ENCODE measurements at regions not wholly inside any gene's neighbourhood (a gene's known extent, or its start where the extent isn't known, plus 50 kb on each side); places are given as distances from the start of the nearest gene placed in this dataset.
A peak's percentile ranks its signal among the peaks of the same experiment; 100 is the strongest.

GRCh38 chr13:50130123-50130946 is 115.1 kb downstream of the KCNRG start:
- peaks cover 58 to 64% of the 10 kb centered on the region in 2 experiments for H3K4me1 ChIP-seq (ENCODE audit: control insufficient read depth in 1 of 2, insufficient read depth in 1 of 2, low read depth in 1 of 2, low read length in 1 of 2)
- H3K27ac ChIP-seq: peak overlapping the region; percentile 26
- no peaks in the 10 kb centered on the region for H3K9me3 ChIP-seq
- no peaks in the 10 kb centered on the region for H3K36me3 ChIP-seq
- peaks cover 81% of the 10 kb centered on the region for H3K27me3 ChIP-seq
- TF ChIP-seq CTCF (IDR thresholded peaks at IDR 0.05): no peak
- H3K4me3 ChIP-seq (ENCODE audit: low read depth in 1 of 2, low read length in 1 of 2): peak overlapping the region; percentile 56 to 65

DNA sequence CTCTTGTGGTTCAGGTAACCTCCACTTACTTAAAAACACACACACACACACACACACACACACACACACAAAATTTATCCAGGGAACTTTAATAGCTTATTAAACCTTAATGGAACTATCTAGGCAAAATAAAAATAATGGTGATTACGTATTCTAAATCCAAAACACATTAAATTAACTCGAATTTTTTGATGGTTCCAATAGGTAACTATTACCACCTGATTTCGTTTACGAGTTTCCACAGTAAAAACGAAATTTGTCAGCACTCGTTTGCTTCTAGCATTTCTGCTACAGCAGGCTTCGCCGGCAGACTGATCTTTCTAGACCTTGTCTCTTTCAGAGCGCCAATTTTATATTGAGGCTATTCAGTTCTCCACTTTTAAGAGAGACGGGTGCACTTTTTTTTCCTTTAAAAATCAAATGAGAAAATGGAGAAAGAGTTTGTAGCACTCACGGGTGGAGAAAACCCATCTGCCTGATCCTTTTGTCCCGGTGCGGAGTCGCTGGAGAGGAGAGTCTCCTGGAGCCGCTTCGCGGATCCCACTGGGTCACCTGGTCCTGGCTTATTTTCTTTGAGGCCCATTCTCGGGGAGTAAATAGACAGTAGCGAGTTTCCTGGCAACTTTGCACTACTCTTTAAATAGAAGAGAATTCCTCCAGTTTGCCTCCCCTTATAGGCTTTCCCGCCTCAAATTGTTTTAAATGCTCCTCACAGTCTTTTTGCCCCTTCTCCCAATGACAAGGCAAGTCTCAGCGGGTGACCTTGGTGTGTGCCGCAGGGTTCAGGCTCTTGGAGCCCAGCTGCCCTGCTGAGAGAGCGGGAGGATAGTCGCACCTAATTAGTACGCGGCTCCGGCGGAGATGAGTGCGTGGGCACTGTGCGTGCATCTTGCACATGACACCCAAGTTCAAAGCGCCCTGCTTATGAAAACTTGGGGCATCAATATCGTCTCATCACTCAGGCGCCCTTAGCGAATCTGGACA is 117.0 kb downstream of the KCNRG start:
- Histone ChIP-seq H3K4me1 (ENCODE audit: control insufficient read depth in 1 of 2, insufficient read depth in 1 of 2, low read depth in 1 of 2, low read length in 1 of 2) (peaks cover 47 to 49% of the 10 kb centered on the region in 2 experiments), H3K9me3 (no peaks in the 10 kb centered on the region), H3K4me3 (ENCODE audit: low read depth in 1 of 2, low read length in 1 of 2) (peak overlapping the region in 1 of 2 experiments; percentile 8), H3K36me3 (no peaks in the 10 kb centered on the region), H3K27me3 (peaks cover 84% of the 10 kb centered on the region), H3K27ac (no peak overlapping the region)
- TF ChIP-seq CTCF (IDR thresholded peaks at IDR 0.05): no peak

- H3K9me3 ChIP-seq: no peaks in the 10 kb centered on the region
- peaks cover 77% of the 10 kb centered on the region for H3K27me3 ChIP-seq
- no peak for TF ChIP-seq CTCF (IDR thresholded peaks at IDR 0.05)
- H3K4me1 ChIP-seq (ENCODE audit: control insufficient read depth in 1 of 2, insufficient read depth in 1 of 2, low read depth in 1 of 2, low read length in 1 of 2): peaks cover 40 to 42% of the 10 kb centered on the region in 2 experiments
- no peaks in the 10 kb centered on the region for H3K36me3 ChIP-seq
- H3K27ac ChIP-seq: no peak overlapping the region
- peak overlapping the region in 1 of 2 experiments; percentile 8 for H3K4me3 ChIP-seq (ENCODE audit: low read depth in 1 of 2, low read length in 1 of 2)
These were observed 117.7 kb downstream of the KCNRG start for GRCh38 chr13:50132904-50133357.

- Histone ChIP-seq H3K36me3 (no peaks in the 10 kb centered on the region), H3K27ac (no peak overlapping the region), H3K9me3 (no peaks in the 10 kb centered on the region), H3K4me1 (ENCODE audit: control insufficient read depth in 1 of 2, insufficient read depth in 1 of 2, low read depth in 1 of 2, low read length in 1 of 2) (peaks cover 40 to 42% of the 10 kb centered on the region in 2 experiments), H3K27me3 (peaks cover 72% of the 10 kb centered on the region), H3K4me3 (ENCODE audit: low read depth in 1 of 2, low read length in 1 of 2) (peak overlapping the region in 1 of 2 experiments; percentile 8)
- no peak for TF ChIP-seq CTCF (IDR thresholded peaks at IDR 0.05)
These were observed 118.2 kb downstream of the KCNRG start for GRCh38 chr13:50133358-50133953.

GRCh38 chr13:50136226-50136625 is 121.0 kb downstream of the KCNRG start:
- TF ChIP-seq CTCF (IDR thresholded peaks at IDR 0.05): no peak

More at GRCh38 chr13:50136226-50136625, 121.0 kb downstream of the KCNRG start:
- Histone ChIP-seq H3K27ac (no peak overlapping the region), H3K36me3 (no peaks in the 10 kb centered on the region), H3K9me3 (no peaks in the 10 kb centered on the region), H3K4me3 (ENCODE audit: low read depth in 1 of 2, low read length in 1 of 2) (no peak overlapping the region), H3K27me3 (peaks cover 44% of the 10 kb centered on the region), H3K4me1 (ENCODE audit: control insufficient read depth in 1 of 2, insufficient read depth in 1 of 2, low read depth in 1 of 2, low read length in 1 of 2) (peaks cover 29 to 34% of the 10 kb centered on the region in 2 experiments)
